HEK293T (cell line): ENCODE measurements at regions not wholly inside any gene's neighbourhood (a gene's known extent, or its start where the extent isn't known, plus 50 kb on each side); places are given as distances from the start of the nearest gene placed in this dataset.

ENCODE experiments used
- BHLHE40 ChIP-seq: fragments of 450-650 bp; IDR thresholded peaks from 2 replicates; pipeline ENCODE4 v1.6.1; 2016; ENCODE audit warnings: mild to moderate bottlenecking, moderate library complexity, borderline replicate concordance
- CTBP1 ChIP-seq: fragments of 450-650 bp; IDR thresholded peaks from 2 replicates; pipeline ENCODE4 v1.6.1; 2016; ENCODE audit warnings: borderline replicate concordance
- ELF4 ChIP-seq: fragments of 450-650 bp; IDR thresholded peaks from 2 replicates; pipeline ENCODE4 v1.6.1; 2017; ENCODE audit warnings: antibody characterized with exemption
- FOXA1 ChIP-seq: fragments of 450-650 bp; IDR thresholded peaks from 2 replicates; pipeline ENCODE4 v1.6.1; 2016; ENCODE audit warnings: mild to moderate bottlenecking
- FOXK2 ChIP-seq: fragments of 450-650 bp; IDR thresholded peaks from 2 replicates; pipeline ENCODE4 v1.6.1; 2016; ENCODE audit warnings: mild to moderate bottlenecking
- FOXM1 ChIP-seq: fragments of 450-650 bp; IDR thresholded peaks from 2 replicates; pipeline ENCODE4 v1.6.1; 2017; ENCODE audit warnings: mild to moderate bottlenecking, borderline replicate concordance
- HDGF ChIP-seq: fragments of 450-650 bp; IDR thresholded peaks from 2 replicates; pipeline ENCODE4 v1.6.1; 2017; ENCODE audit warnings: antibody characterized with exemption, borderline replicate concordance
- LEF1 ChIP-seq: fragments of 450-650 bp; IDR thresholded peaks from 2 replicates; pipeline ENCODE4 v1.6.1; 2017; ENCODE audit warnings: mild to moderate bottlenecking, borderline replicate concordance
- NFRKB ChIP-seq: fragments of 450-650 bp; IDR thresholded peaks from 2 replicates; pipeline ENCODE4 v1.6.1; 2016; ENCODE audit warnings: mild to moderate bottlenecking, moderate library complexity
- SP1 ChIP-seq: fragments of 450-650 bp; IDR thresholded peaks from 2 replicates; pipeline ENCODE4 v1.6.1; 2017
- TARDBP ChIP-seq: fragments of 450-650 bp; IDR thresholded peaks from 2 replicates; pipeline ENCODE4 v1.6.1; 2016
- ZNF384 ChIP-seq: fragments of 450-650 bp; IDR thresholded peaks from 2 replicates; pipeline ENCODE4 v1.6.1; 2016

GRCh38 chr3:154616298-154616697 lies 186.3 kb upstream of the GPR149 start:
- TF ChIP-seq ZNF384 (no peak), NFRKB (no peak), SP1 (no peak), FOXM1 (no peak), FOXK2 (no peak), HDGF (no peak), CTBP1 (no peak), TARDBP (no peak), BHLHE40 (no peak), FOXA1 (no peak), ELF4 (no peak), LEF1 (no peak)
